ENCODE measurements at regions not wholly inside any gene's neighbourhood (a gene's known extent, or its start where the extent isn't known, plus 50 kb on each side); places are given as distances from the start of the nearest gene placed in this dataset.

GRCh38 chr4:62814510-62815047, 1594.7 kb downstream of the TECRL start:
- DNase-seq, result no peak
- BruUV-seq (replicated peaks), result no TSS peak
- no peaks in the 10 kb centered on the region for H3K9me3 Mint-ChIP-seq (ENCODE audit: low read depth, unreplicated experiment)
- H3K27ac Mint-ChIP-seq (ENCODE audit: unreplicated experiment), result no peak overlapping the region
- H3K4me3 Mint-ChIP-seq (ENCODE audit: low read depth, unreplicated experiment), result no peak overlapping the region
- no peak for TF ChIP-seq CTCF (IDR thresholded peaks at IDR 0.05; ENCODE audit: unreplicated experiment)
- no peaks in the 10 kb centered on the region for H3K4me1 Mint-ChIP-seq (ENCODE audit: low read depth, unreplicated experiment)
- no peaks in the 10 kb centered on the region for H3K27me3 Mint-ChIP-seq (ENCODE audit: unreplicated experiment)
- intact Hi-C loops (cut with micrococcal nuclease; ENCODE audit: unreplicated experiment), result no loop called here
- CTCF ChIA-PET, result no interaction called here
- no peaks in the 10 kb centered on the region for H3K36me3 Mint-ChIP-seq (ENCODE audit: insufficient read depth, unreplicated experiment)

GRCh38 chr4:62806816-62807215, 1602.4 kb downstream of the TECRL start:
- H3K36me3 Mint-ChIP-seq (ENCODE audit: insufficient read depth, unreplicated experiment), result no peaks in the 10 kb centered on the region
- H3K27ac Mint-ChIP-seq (ENCODE audit: unreplicated experiment), result no peak overlapping the region
- TF ChIP-seq CTCF (IDR thresholded peaks at IDR 0.05; ENCODE audit: unreplicated experiment), result no peak
- peaks cover 2% of the 10 kb centered on the region for H3K9me3 Mint-ChIP-seq (ENCODE audit: low read depth, unreplicated experiment)
- no peaks in the 10 kb centered on the region for H3K4me1 Mint-ChIP-seq (ENCODE audit: low read depth, unreplicated experiment)
- no TSS peak for BruUV-seq (replicated peaks)
- no peak for DNase-seq
- no peaks in the 10 kb centered on the region for H3K27me3 Mint-ChIP-seq (ENCODE audit: unreplicated experiment)
- CTCF ChIA-PET, result no interaction called here
- H3K4me3 Mint-ChIP-seq (ENCODE audit: low read depth, unreplicated experiment), result no peak overlapping the region
- intact Hi-C loops (cut with micrococcal nuclease; ENCODE audit: unreplicated experiment), result no loop called here

- Mint-ChIP-seq H3K9me3 (ENCODE audit: low read depth, unreplicated experiment) (peaks cover 2% of the 10 kb centered on the region), H3K27ac (ENCODE audit: unreplicated experiment) (no peak overlapping the region), H3K4me3 (ENCODE audit: low read depth, unreplicated experiment) (no peak overlapping the region), H3K36me3 (ENCODE audit: insufficient read depth, unreplicated experiment) (no peaks in the 10 kb centered on the region), H3K27me3 (ENCODE audit: unreplicated experiment) (no peaks in the 10 kb centered on the region), H3K4me1 (ENCODE audit: low read depth, unreplicated experiment) (no peaks in the 10 kb centered on the region)
- BruUV-seq (replicated peaks), result no TSS peak
- no peak for TF ChIP-seq CTCF (IDR thresholded peaks at IDR 0.05; ENCODE audit: unreplicated experiment)
- DNase-seq, result no peak
- CTCF ChIA-PET, result no interaction called here
- intact Hi-C loops (cut with micrococcal nuclease; ENCODE audit: unreplicated experiment), result no loop called here
Measured at GRCh38 chr4:62804075-62804474, 1603.9 kb downstream of the ADGRL3 start.

- Mint-ChIP-seq H3K4me3 (ENCODE audit: low read depth, unreplicated experiment) (no peak overlapping the region), H3K36me3 (ENCODE audit: insufficient read depth, unreplicated experiment) (no peaks in the 10 kb centered on the region), H3K4me1 (ENCODE audit: low read depth, unreplicated experiment) (no peaks in the 10 kb centered on the region), H3K9me3 (ENCODE audit: low read depth, unreplicated experiment) (peaks cover 2% of the 10 kb centered on the region), H3K27me3 (ENCODE audit: unreplicated experiment) (no peaks in the 10 kb centered on the region), H3K27ac (ENCODE audit: unreplicated experiment) (no peak overlapping the region)
- BruUV-seq (replicated peaks), result no TSS peak
- DNase-seq, result no peak
- TF ChIP-seq CTCF (IDR thresholded peaks at IDR 0.05; ENCODE audit: unreplicated experiment), result no peak
- CTCF ChIA-PET, result no interaction called here
- intact Hi-C loops (cut with micrococcal nuclease; ENCODE audit: unreplicated experiment), result no loop called here
Measured at GRCh38 chr4:62797221-62797620, 1597.1 kb downstream of the ADGRL3 start.
